Suppressor macrophage treated with lipopolysaccharide for 1 hour (primary cell): ENCODE measurements at regions not wholly inside any gene's neighbourhood (a gene's known extent, or its start where the extent isn't known, plus 50 kb on each side); places are given as distances from the start of the nearest gene placed in this dataset.
"Not testable (repeated sequence)": the region's sequence is repeated elsewhere in the genome, so short reads cannot be mapped to it uniquely, and the experiment has no call there.

Experiments
- DNase-seq, 3 donors: peaks; one replicate each; pipeline ENCODE4 v3.0.0-alpha.2; 2020 to 2022

GRCh38 chr4:153929675-153930074, 140.8 kb upstream of the SFRP2 start:
- DNase-seq = no peak

- DNase-seq = no peak
Measured at GRCh38 chr4:153927451-153927850, 138.6 kb upstream of the SFRP2 start.

- no peak for DNase-seq
Measured at GRCh38 chr4:153922148-153922547, 133.3 kb upstream of the SFRP2 start.

GRCh38 chr4:153919667-153920066, 130.8 kb upstream of the SFRP2 start:
- peak in 1 of 3 donors; percentile 16 for DNase-seq

- no peak for DNase-seq
Measured at GRCh38 chr4:153916273-153916755, 127.4 kb upstream of the SFRP2 start.

- no peak for DNase-seq
Measured at GRCh38 chr4:153912301-153912700, 123.4 kb upstream of the SFRP2 start.

GRCh38 chr4:153909672-153910071, 120.8 kb upstream of the SFRP2 start:
- DNase-seq = no peak

GRCh38 chr4:153906231-153906630, 117.3 kb upstream of the SFRP2 start:
- DNase-seq = no peak

GRCh38 chr4:153905231-153905630, 116.3 kb upstream of the SFRP2 start:
- DNase-seq = no peak

- DNase-seq = no peak
Measured at GRCh38 chr4:153904011-153904410, 115.1 kb upstream of the SFRP2 start.

- DNase-seq = no peak
Measured at GRCh38 chr4:153901220-153901619, 112.3 kb upstream of the SFRP2 start.

- DNase-seq = no peak
Measured at GRCh38 chr4:153900426-153900825, 111.5 kb upstream of the SFRP2 start.

- DNase-seq = no peak
Measured at GRCh38 chr4:153890761-153891160, 101.9 kb upstream of the SFRP2 start.

GRCh38 chr4:153887217-153887616, 98.3 kb upstream of the SFRP2 start:
- no peak for DNase-seq

GRCh38 chr4:153884325-153884724, 95.4 kb upstream of the SFRP2 start:
- no peak for DNase-seq

GRCh38 chr4:153880983-153881382, 92.1 kb upstream of the SFRP2 start:
- no peak for DNase-seq

- no peak for DNase-seq
Measured at GRCh38 chr4:153877898-153878297, 89.0 kb upstream of the SFRP2 start.

GRCh38 chr4:153873741-153874140, 84.9 kb upstream of the SFRP2 start:
- DNase-seq = no peak

- DNase-seq = not testable (repeated sequence)
Measured at GRCh38 chr4:153866766-153867165, 77.9 kb upstream of the SFRP2 start.

- no peak for DNase-seq
Measured at GRCh38 chr4:153852501-153852900, 63.6 kb upstream of the SFRP2 start.

- DNase-seq = no peak
Measured at GRCh38 chr4:153850533-153851280, 61.8 kb upstream of the SFRP2 start.

- no peak for DNase-seq
Measured at GRCh38 chr4:153844144-153844543, 55.3 kb upstream of the SFRP2 start.
